GM10266 (cell line): ENCODE measurements at regions not wholly inside any gene's neighbourhood (a gene's known extent, or its start where the extent isn't known, plus 50 kb on each side); places are given as distances from the start of the nearest gene placed in this dataset.
"Not testable (repeated sequence)": the region's sequence is repeated elsewhere in the genome, so short reads cannot be mapped to it uniquely, and the experiment has no call there.

Experiments
- DNase-seq: peaks from one replicate; pipeline ENCODE4 v3.0.0; 2012; ENCODE audit errors: extremely low spot score
- CTCF ChIP-seq: IDR thresholded peaks from 2 replicates; pipeline ENCODE4 v1.5.1; 2012; ENCODE audit warnings: mild to moderate bottlenecking, low read depth; ENCODE audit not compliant: control insufficient read depth, insufficient read depth; ENCODE audit errors: missing control alignments

GRCh38 chr9:102518324-102518723, 476.8 kb upstream of the CYLC2 start:
- DNase-seq, result no peak
- no peak for TF ChIP-seq CTCF

- TF ChIP-seq CTCF, result no peak
- no peak for DNase-seq
Measured at GRCh38 chr9:102514541-102514940, 480.6 kb upstream of the CYLC2 start.

GRCh38 chr9:102507044-102507687, 488.0 kb upstream of the CYLC2 start:
- TF ChIP-seq CTCF, result no peak
- no peak for DNase-seq

- DNase-seq, result no peak
- no peak for TF ChIP-seq CTCF
Measured at GRCh38 chr9:102506406-102506805, 488.7 kb upstream of the CYLC2 start.

- no peak for TF ChIP-seq CTCF
- peak; percentile 20 for DNase-seq
Measured at GRCh38 chr9:102499468-102499867, 495.7 kb upstream of the CYLC2 start.

- TF ChIP-seq CTCF, result no peak
- DNase-seq, result no peak
Measured at GRCh38 chr9:102497709-102498108, 497.4 kb upstream of the CYLC2 start.

GRCh38 chr9:102486976-102487375, 508.2 kb upstream of the CYLC2 start:
- not testable (repeated sequence) for DNase-seq

- DNase-seq, result no peak
- no peak for TF ChIP-seq CTCF
Measured at GRCh38 chr9:102483651-102484050, 511.5 kb upstream of the CYLC2 start.
